ENCODE measurements at regions not wholly inside any gene's neighbourhood (a gene's known extent, or its start where the extent isn't known, plus 50 kb on each side); places are given as distances from the start of the nearest gene placed in this dataset.

DNA sequence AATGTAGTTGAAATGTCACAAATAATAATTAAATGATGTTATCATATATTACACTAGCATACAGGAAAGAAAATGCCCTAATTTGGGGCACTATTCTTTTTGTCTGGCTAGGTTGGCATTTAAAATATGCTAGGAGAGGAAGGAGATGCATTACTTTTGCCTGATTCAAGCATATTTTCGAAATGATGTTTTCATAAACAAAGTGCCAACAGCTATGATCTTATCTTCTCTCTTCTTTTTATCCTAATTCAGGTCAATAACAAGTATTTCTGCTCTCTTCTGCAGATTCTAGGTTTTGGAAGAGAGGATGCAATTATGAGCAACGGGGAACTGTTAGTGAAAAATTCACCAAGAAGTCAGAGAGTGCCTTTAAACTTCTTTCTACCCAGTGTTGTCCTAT lies 55.8 kb upstream of the NR2F2 start:
- Histone ChIP-seq H3K9me2 (no peaks in the 10 kb centered on the region), H3K4me1 (ENCODE audit: control insufficient read depth in 1 of 2, insufficient read depth in 2 of 2, low read depth in 1 of 2, low read length in 1 of 2) (peaks cover 0 to 7% of the 10 kb centered on the region in 2 experiments; a peak in 1 of 4 replicates), H3K27ac (ENCODE audit: low read depth in 2 of 2, low read length in 1 of 2) (no peak overlapping the region), H3K4me2 (no peak overlapping the region), H3K27me3 (ENCODE audit: insufficient read depth) (no peaks in the 10 kb centered on the region), H3K36me3 (replicated peaks in 1 of 2; ENCODE audit: control insufficient read depth in 1 of 2, insufficient read depth in 2 of 2, low read length in 1 of 2) (no peaks in the 10 kb centered on the region), H3K4me3 (ENCODE audit: low read depth in 2 of 2, low read length in 1 of 2) (no peak overlapping the region), H4K20me1 (ENCODE audit: insufficient read depth) (no peaks in the 10 kb centered on the region), H3K9ac (no peak overlapping the region), H3K79me2 (ENCODE audit: insufficient read depth) (no peaks in the 10 kb centered on the region), H2AFZ (ENCODE audit: low read depth) (no peak overlapping the region), H3F3A (replicated peaks; ENCODE audit: insufficient read depth) (peaks cover 6% of the 10 kb centered on the region), H3K9me3 (no peaks in the 10 kb centered on the region)
- CTCF ChIA-PET = no interaction called here
- WGBS (ENCODE audit: low lambda C conversion rate) = 7% methylated on average over 2 of the region's 2 CpGs
- DNase-seq = no peak
- POLR2A ChIA-PET = no interaction called here
- TF ChIP-seq, protein P1, sequence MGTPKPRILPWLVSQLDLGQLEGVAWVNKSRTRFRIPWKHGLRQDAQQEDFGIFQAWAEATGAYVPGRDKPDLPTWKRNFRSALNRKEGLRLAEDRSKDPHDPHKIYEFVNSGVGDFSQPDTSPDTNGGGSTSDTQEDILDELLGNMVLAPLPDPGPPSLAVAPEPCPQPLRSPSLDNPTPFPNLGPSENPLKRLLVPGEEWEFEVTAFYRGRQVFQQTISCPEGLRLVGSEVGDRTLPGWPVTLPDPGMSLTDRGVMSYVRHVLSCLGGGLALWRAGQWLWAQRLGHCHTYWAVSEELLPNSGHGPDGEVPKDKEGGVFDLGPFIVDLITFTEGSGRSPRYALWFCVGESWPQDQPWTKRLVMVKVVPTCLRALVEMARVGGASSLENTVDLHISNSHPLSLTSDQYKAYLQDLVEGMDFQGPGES (IDR thresholded peaks at IDR 0.05; ENCODE audit: low read depth, low read length) = no peak
- peak in 1 of 2 experiments; percentile 40; a peak in 1 of 4 replicates for TF ChIP-seq EP300 (IDR thresholded peaks at IDR 0.05; ENCODE audit: borderline replicate concordance in 1 of 2, low read depth in 1 of 2, low read length in 1 of 2)
- TF ChIP-seq TCF12 (IDR thresholded peaks at IDR 0.05) = peak; percentile 38

- peak overlapping the region in 1 of 2 experiments; percentile 15; a peak in 1 of 4 replicates for H3K27ac ChIP-seq (ENCODE audit: low read depth in 2 of 2, low read length in 1 of 2)
- no peak overlapping the region for H3K4me2 ChIP-seq
- no peaks in the 10 kb centered on the region for H4K20me1 ChIP-seq (ENCODE audit: insufficient read depth)
- no peaks in the 10 kb centered on the region for H3K27me3 ChIP-seq (ENCODE audit: insufficient read depth)
- ChIA-PET CTCF (no interaction called here), POLR2A (no interaction called here)
- peaks cover 0 to 7% of the 10 kb centered on the region in 2 experiments; a peak in 1 of 4 replicates for H3K4me1 ChIP-seq (ENCODE audit: control insufficient read depth in 1 of 2, insufficient read depth in 2 of 2, low read depth in 1 of 2, low read length in 1 of 2)
- no peak overlapping the region for H2AFZ ChIP-seq (ENCODE audit: low read depth)
- WGBS (ENCODE audit: low lambda C conversion rate) = 25% methylated on average over 4 of the region's 4 CpGs
- H3F3A ChIP-seq (replicated peaks; ENCODE audit: insufficient read depth) = peaks cover 6% of the 10 kb centered on the region
- no peaks in the 10 kb centered on the region for H3K79me2 ChIP-seq (ENCODE audit: insufficient read depth)
- DNase-seq = no peak
- H3K36me3 ChIP-seq (replicated peaks in 1 of 2; ENCODE audit: control insufficient read depth in 1 of 2, insufficient read depth in 2 of 2, low read length in 1 of 2) = no peaks in the 10 kb centered on the region
- H3K4me3 ChIP-seq (ENCODE audit: low read depth in 2 of 2, low read length in 1 of 2) = no peak overlapping the region
- no peaks in the 10 kb centered on the region for H3K9me3 ChIP-seq
- no peaks in the 10 kb centered on the region for H3K9me2 ChIP-seq
- TF ChIP-seq NFIC (IDR thresholded peaks at IDR 0.05; ENCODE audit: borderline replicate concordance) (no peak), TCF12 (IDR thresholded peaks at IDR 0.05) (peak; percentile 36; the same call in 1 of the 2 replicates), FOSL2 (IDR thresholded peaks at IDR 0.05; ENCODE audit: borderline replicate concordance, low read depth) (peak; percentile 5; the same call in 1 of the 2 replicates)
- H3K9ac ChIP-seq = no peak overlapping the region
Observed at GRCh38 chr15:96276438-96277210, 53.9 kb upstream of the NR2F2 start.

Small RNAs in the stretch of these regions (small RNA-seq; reads per million reads assigned to genes)
- gene AC012409.4 (0 reads per million in 7 experiments), gene RNU2-3P (0 to 18.2 (median 2.3) reads per million in 7 experiments)
